Body of pancreas (tissue), 4 donors: ENCODE measurements at regions not wholly inside any gene's neighbourhood (a gene's known extent, or its start where the extent isn't known, plus 50 kb on each side); places are given as distances from the start of the nearest gene placed in this dataset.

Experiments used
- ATAC-seq: fragments of 150-250 bp; one replicate; pipeline ENCODE4 v1.9.1; 2016
- DNase-seq, 4 donors: peaks; one replicate each; pipeline ENCODE4 v3.0.0-alpha.2; 2019
- H3K27ac ChIP-seq, 4 donors: fragments of 200-600 bp; sonication (generic); 1 replicate in 3 of 4; 2 replicates in 1 of 4; pipeline versions ENCODE4 v1.5.1 to v1.6.1; 2016 to 2019; ENCODE audit warnings: mild to moderate bottlenecking in 1 of 4, mixed read lengths in 1 of 4, moderate library complexity in 1 of 4
- H3K27me3 ChIP-seq, 2 donors: fragments of 200-600 bp; sonication (generic); one replicate each; pipeline ENCODE4 v1.6.0; 2016; ENCODE audit warnings: mild to moderate bottlenecking in 1 of 2
- H3K36me3 ChIP-seq, 2 donors: fragments of 200-600 bp; sonication (generic); replicated peaks in 1 of 2; 2 replicates each; pipeline ENCODE4 v1.5.1; 2016; ENCODE audit warnings: low read depth in 2 of 2; ENCODE audit not compliant: insufficient read depth in 1 of 2
- H3K4me1 ChIP-seq: fragments of 200-600 bp; sonication (generic); one replicate; pipeline ENCODE4 v1.6.0; 2016
- H3K4me3 ChIP-seq, 2 donors: fragments of 200-600 bp; sonication (generic); 1 replicate in 1 of 2; 2 replicates in 1 of 2; pipeline ENCODE4 v1.5.1; 2016 to 2019
- H3K9me3 ChIP-seq, 3 donors: fragments of 200-600 bp; sonication (generic); 1 replicate in 2 of 3; 2 replicates in 1 of 3; pipeline ENCODE4 v1.5.1; 2016
- POLR2A ChIP-seq, 3 donors: fragments of 450-650 bp; IDR thresholded peaks; one replicate each; pipeline ENCODE4 v1.6.1; 2016; ENCODE audit warnings: antibody characterized with exemption in 3 of 3, mild to moderate bottlenecking in 2 of 3
- WGBS, 2 donors: methylation state at CpG; one replicate each; pipeline ENCODE4 v1.1.5; 2017; 5-methylcytosine and 5-hydroxymethylcytosine counted together
- intact Hi-C: fragments of 100-400 bp; cut with DNase I; formaldehyde crosslinking; loops from one replicate; pipeline ENCODE4 v1.15.1; 2023
- TF ChIP-seq, protein P1 (sequence below), 7 experiments: fragments of 450-650 bp in 4 of 7; fragments of 200-600 bp in 3 of 7; sonication (generic) in 3 of 7; IDR thresholded peaks; one replicate each; pipeline ENCODE4 v1.5.1; 2016 to 2019; ENCODE audit warnings: antibody characterized with exemption in 7 of 7

- H3K4me3 ChIP-seq = no peak overlapping the region
- H3K27me3 ChIP-seq = no peaks in the 10 kb centered on the region
- H3K9me3 ChIP-seq = no peaks in the 10 kb centered on the region
- H3K27ac ChIP-seq = no peak overlapping the region
- DNase-seq (no peak), ATAC-seq (no peak)
- intact Hi-C loops = loop anchor here (10.0 kb wide), 1 partner anchor 145 kb away; no protein-coding TSS in a partner anchor
- WGBS, 2 donors = 65 to 75% methylated on average over 5 to 7 of the region's 7 CpGs
- H3K4me1 ChIP-seq = no peaks in the 10 kb centered on the region
- H3K36me3 ChIP-seq = no peaks in the 10 kb centered on the region
- TF ChIP-seq, protein P1, sequence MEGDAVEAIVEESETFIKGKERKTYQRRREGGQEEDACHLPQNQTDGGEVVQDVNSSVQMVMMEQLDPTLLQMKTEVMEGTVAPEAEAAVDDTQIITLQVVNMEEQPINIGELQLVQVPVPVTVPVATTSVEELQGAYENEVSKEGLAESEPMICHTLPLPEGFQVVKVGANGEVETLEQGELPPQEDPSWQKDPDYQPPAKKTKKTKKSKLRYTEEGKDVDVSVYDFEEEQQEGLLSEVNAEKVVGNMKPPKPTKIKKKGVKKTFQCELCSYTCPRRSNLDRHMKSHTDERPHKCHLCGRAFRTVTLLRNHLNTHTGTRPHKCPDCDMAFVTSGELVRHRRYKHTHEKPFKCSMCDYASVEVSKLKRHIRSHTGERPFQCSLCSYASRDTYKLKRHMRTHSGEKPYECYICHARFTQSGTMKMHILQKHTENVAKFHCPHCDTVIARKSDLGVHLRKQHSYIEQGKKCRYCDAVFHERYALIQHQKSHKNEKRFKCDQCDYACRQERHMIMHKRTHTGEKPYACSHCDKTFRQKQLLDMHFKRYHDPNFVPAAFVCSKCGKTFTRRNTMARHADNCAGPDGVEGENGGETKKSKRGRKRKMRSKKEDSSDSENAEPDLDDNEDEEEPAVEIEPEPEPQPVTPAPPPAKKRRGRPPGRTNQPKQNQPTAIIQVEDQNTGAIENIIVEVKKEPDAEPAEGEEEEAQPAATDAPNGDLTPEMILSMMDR (IDR thresholded peaks at IDR 0.05) = no peak
- TF ChIP-seq POLR2A (IDR thresholded peaks at IDR 0.05) = no peak
Observed at GRCh38 chr2:30860003-30860725, 52.9 kb upstream of the CAPN13 start.
